ENCODE measurements at regions not wholly inside any gene's neighbourhood (a gene's known extent, or its start where the extent isn't known, plus 50 kb on each side); places are given as distances from the start of the nearest gene placed in this dataset.

DNA sequence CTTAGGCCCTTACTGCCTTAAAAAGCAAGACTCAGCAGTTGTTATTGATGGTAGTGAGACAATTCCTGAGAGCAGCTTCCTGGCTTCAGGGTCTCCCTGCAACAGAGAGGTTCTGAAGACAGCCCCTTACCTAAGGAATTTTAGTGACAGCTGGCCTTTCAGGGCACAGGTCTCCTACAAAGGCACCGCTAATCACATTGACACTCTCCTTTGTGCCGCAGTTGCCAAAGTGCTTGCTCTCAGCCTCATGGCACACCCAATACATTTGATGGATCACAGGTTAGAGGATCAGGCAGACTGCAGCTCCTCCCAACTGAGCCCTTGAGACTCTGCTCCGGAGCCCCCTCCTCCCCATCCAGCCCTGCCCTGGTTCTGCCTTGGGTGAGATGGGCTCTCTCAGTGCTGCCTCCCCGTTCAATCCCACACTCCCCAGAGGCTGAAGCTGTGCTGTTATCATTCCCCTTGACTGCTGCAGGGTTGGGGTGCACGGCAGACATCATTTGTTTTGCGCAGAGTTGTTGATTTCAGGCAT is 198.2 kb downstream of the EMX2 start:
- DNase-seq (ENCODE audit: low read depth), result no peak
- H3K4me3 ChIP-seq (ENCODE audit: low read depth, low read length), result no peak overlapping the region
- TF ChIP-seq, protein P1, sequence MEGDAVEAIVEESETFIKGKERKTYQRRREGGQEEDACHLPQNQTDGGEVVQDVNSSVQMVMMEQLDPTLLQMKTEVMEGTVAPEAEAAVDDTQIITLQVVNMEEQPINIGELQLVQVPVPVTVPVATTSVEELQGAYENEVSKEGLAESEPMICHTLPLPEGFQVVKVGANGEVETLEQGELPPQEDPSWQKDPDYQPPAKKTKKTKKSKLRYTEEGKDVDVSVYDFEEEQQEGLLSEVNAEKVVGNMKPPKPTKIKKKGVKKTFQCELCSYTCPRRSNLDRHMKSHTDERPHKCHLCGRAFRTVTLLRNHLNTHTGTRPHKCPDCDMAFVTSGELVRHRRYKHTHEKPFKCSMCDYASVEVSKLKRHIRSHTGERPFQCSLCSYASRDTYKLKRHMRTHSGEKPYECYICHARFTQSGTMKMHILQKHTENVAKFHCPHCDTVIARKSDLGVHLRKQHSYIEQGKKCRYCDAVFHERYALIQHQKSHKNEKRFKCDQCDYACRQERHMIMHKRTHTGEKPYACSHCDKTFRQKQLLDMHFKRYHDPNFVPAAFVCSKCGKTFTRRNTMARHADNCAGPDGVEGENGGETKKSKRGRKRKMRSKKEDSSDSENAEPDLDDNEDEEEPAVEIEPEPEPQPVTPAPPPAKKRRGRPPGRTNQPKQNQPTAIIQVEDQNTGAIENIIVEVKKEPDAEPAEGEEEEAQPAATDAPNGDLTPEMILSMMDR (IDR thresholded peaks at IDR 0.05; ENCODE audit: insufficient read depth, low read depth, low read length, missing control alignments), result no peak

DNA sequence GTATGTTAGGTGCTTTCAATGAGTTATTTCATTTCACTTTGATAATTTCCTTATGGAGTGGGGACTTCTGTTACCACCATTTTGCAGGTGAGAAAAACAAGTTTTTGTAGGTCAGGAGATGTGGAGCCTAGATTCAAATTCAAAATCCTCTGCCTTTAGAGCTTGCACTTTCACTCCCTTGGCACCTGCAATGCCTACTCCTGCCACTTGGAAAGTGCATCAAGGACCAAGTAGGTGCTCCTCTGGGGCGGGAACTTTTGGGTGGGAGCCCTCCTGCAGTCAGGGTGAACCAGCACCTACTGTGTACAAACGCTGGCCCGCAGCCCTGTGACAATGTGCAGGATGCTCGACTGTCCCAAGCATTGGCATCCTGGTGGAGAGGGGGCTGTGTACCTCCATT is 199.0 kb downstream of the EMX2 start:
- H3K4me3 ChIP-seq (ENCODE audit: low read depth, low read length), result no peak overlapping the region
- no peak for DNase-seq (ENCODE audit: low read depth)
- TF ChIP-seq, protein P1 (IDR thresholded peaks at IDR 0.05; ENCODE audit: insufficient read depth, low read depth, low read length, missing control alignments), result no peak

DNA sequence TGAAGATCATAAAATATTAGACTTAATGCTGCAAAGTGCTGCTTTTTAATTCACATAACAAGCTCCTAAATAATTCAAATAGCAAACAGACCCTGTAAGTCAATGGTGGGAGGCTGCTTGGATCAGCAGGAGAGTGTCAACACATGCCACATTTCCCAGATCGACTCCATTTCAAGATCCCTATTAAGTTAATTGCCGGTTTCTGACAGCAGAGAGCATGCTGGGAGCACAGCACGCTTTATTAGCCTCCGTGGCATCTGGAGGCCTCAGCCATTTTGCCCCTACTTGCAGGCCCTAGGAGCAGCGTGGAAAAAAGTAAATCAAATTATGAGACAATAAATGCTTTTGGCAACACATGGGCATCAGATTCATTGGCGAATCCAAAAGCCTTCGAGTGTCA is 201.0 kb downstream of the EMX2 start:
- DNase-seq (ENCODE audit: low read depth), result no peak
- TF ChIP-seq, protein P1 (IDR thresholded peaks at IDR 0.05; ENCODE audit: insufficient read depth, low read depth, low read length, missing control alignments), result no peak
- H3K4me3 ChIP-seq (ENCODE audit: low read depth, low read length), result no peak overlapping the region

DNA sequence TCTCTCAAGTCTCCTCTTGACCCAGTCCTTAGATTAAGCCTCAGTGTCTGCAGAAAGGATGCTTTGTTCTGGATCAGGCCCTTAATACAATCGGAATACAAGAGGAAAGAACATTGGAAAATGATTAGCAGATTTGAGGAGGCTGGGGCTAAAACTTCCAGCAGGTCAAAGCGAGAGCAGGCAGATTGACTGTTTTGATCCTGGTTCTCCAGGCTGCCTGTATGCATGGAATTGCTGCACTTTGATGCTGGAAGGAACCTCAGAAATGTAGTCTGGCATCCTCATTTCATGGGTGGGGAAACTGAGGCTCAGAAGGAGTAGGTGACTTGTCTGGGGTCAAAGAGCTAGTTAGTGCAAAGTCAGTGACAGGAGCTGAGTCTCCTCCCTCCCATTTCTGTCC is 202.8 kb downstream of the EMX2 start:
- DNase-seq (ENCODE audit: low read depth), result no peak
- no peak overlapping the region for H3K4me3 ChIP-seq (ENCODE audit: low read depth, low read length)
- TF ChIP-seq, protein P1 (IDR thresholded peaks at IDR 0.05; ENCODE audit: insufficient read depth, low read depth, low read length, missing control alignments), result no peak

DNA sequence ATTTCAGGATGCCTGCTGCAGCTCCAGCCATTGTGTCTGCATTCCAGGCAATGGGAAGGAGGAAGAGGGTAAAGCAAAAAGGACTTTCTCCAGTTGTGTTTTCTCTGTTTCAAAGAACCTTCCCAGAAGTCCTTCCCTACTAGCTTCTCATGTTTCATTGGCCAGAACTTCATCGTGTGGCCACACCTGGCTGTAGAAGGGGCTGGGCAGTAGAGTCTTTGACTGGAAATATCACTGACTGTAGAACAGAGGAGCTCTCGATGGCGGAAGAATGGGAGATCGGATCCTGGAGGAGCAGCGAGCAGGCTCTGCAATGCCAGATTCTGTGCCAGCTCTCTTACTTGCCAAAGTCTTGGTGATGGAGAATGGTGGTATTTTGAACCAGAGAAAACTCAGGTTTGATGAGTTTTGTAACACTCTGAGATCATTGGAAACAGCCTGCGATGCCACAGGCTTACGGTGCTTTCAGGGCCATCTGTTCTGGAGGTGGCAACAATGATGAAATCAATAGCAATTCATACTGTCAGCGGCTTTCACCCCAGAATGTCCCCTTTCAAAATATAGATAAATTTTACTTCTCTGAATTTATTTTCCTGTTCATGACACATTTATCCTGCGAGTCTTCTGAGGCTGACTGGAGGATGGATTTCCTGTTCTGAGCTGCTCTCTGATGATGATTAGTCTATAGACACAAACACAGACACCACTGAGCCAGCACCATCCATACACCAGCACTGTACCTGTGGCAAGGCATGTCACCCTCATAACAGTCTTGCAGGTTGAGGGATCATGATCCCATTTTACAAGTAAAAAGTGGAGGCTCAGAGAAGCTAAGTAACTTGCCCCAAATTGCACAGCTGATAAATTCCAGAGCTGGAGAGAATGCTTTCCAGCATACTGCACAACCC is 204.2 kb downstream of the EMX2 start:
- TF ChIP-seq, protein P1 (IDR thresholded peaks at IDR 0.05; ENCODE audit: insufficient read depth, low read depth, low read length, missing control alignments), result no peak
- no peak overlapping the region for H3K4me3 ChIP-seq (ENCODE audit: low read depth, low read length)
- DNase-seq (ENCODE audit: low read depth), result no peak

DNA sequence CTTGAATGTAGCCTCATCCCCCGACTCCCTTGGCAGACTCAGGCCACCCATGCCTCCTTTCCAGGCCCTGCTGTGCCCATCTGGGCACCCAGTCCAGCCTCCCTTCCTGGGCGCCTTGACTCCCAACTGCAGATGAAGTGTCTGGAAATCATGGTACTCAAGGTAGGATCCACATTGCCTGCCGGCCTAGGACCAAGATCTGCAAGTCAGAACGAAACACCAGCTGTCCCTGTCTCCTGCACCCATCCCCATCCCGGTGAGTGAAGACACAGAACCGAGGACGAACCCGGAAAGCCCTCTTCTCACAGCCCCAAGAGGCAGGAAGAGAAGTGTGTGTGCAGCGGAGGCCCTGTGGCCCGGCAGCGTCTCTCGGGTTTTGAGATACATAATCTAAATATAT is 205.1 kb downstream of the EMX2 start:
- H3K4me3 ChIP-seq (ENCODE audit: low read depth, low read length), result no peak overlapping the region
- TF ChIP-seq, protein P1 (IDR thresholded peaks at IDR 0.05; ENCODE audit: insufficient read depth, low read depth, low read length, missing control alignments), result no peak

More for the DNA sequence above, 205.1 kb downstream of the EMX2 start:
- DNase-seq (ENCODE audit: low read depth), result no peak

Measured in GM12865 (cell line).